Epidermal melanocyte (primary cell): ENCODE measurements at regions not wholly inside any gene's neighbourhood (a gene's known extent, or its start where the extent isn't known, plus 50 kb on each side); places are given as distances from the start of the nearest gene placed in this dataset.
"Not testable (repeated sequence)": the region's sequence is repeated elsewhere in the genome, so short reads cannot be mapped to it uniquely, and the experiment has no call there.

Source experiments
- DNase-seq: peaks from one replicate; pipeline ENCODE4 v3.0.0; 2011; ENCODE audit warnings: low spot score; ENCODE audit not compliant: insufficient read length

DNA sequence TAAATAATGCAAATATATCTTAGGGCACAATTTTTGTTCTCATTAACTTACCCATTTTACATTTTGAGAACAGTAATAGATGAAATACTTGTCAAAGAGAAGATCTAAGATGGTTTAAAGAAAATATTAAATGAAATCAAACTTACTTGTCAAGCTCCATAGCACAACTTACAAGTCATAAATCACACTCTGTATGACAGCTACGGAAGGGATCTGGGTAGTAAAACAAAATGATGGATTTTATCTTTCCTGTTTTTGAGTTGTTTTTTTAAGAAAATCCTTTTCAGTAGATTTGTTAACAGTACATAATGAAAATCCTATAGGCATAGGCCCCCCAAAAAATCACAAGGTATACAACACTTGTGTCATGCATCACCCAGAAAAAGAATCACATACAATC, 84.4 kb upstream of the ANTXRL start:
- DNase-seq, result not testable (repeated sequence)

DNA sequence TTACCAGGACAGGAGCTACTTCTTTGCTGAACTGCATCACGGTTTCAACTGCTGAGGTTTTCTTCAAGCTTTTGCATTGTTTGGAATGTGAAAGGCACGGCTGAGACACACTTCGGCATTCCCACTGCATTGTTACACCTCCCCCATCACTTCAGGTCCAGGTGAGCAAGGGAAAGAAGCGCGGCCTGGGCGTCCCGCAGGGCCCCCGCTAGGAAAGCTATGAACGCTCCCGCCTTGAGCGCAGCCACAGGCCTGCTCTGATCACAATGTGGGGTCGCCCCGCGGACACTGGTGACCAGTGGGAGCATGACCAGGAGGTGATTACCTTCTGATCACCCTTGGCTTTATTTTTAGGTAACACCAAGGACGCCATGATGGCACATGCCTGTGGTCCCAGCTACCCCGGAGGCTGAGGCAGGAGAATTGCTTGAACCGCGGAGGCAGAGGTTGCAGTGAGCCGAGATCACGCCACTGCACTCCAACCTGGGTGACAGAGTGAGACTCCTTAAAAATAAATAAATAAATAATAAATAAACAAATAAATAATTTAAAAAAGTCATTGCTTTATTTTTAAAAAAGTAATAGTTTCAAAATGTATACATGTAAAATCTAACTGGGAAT, 82.2 kb upstream of the ANTXRL start:
- not testable (repeated sequence) for DNase-seq

DNA sequence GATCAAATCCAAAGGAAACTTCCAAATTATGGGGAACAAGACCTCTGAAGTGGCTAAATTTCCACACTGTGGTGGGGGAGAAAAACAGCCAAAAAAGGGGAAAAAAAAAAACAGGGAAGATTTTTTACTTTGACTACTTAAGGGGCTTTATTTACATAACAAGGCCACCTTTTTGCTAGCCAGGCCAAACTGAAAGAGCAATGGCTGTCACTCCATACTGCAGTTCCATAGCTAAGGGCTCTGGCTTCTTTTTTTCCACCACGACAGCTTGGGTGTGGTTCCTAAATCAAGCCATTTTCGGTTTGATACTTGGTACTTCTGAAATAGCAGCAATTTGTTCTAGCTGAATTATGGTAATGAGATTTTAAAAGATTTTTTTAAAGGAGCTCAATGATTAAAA, 76.4 kb upstream of the ANTXRL start:
- not testable (repeated sequence) for DNase-seq

DNA sequence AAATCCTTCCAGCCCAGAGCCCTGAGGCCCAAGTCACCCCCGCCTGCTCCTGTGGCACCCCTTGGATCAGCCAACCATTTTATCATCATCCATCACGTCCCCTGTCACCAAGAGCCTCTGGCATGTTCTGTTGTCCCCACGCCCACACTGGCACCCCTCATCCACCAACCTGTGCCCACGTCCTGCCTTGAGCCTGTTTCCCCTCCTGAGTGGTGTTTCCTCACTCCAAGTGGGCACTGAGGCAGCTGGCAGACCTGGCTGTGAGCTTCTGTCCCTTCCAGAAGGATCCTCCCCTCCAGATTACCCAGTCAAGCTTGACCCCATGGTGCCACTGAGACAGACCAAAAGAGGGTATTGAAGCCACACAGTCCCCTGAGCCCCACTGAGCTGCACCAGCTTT, 71.4 kb upstream of the ANTXRL start:
- no peak for DNase-seq

DNA sequence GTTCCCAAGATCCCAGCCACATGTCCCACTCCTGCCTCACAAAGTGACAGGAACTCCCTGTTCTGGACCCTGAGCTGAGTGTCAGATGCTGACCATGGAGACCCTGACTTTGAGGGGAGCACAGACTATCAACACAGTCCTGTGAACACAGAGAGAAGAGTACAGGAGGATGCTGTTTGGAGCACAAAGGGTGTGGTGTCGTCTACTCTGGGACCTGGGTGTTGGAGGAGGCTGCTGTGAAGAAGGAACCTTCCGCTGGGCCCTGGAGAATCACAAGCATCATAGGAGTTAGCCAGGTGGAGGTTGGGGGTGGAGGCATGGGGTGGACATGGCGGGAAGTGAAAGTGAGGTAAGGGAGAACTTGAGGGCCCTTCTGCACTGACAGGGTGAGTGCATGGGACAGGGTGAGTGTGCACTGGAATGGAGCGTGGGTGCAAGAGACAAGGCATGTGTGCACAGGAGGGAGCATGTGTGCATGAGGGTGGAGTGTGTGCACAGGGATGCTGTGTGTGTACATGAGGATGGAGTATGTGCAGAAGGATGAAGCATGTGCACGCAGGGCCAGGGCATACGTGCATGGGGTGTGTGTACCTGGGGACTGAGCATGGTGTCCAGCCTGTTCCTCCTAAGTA, 70.7 kb upstream of the ANTXRL start:
- DNase-seq, result no peak

DNA sequence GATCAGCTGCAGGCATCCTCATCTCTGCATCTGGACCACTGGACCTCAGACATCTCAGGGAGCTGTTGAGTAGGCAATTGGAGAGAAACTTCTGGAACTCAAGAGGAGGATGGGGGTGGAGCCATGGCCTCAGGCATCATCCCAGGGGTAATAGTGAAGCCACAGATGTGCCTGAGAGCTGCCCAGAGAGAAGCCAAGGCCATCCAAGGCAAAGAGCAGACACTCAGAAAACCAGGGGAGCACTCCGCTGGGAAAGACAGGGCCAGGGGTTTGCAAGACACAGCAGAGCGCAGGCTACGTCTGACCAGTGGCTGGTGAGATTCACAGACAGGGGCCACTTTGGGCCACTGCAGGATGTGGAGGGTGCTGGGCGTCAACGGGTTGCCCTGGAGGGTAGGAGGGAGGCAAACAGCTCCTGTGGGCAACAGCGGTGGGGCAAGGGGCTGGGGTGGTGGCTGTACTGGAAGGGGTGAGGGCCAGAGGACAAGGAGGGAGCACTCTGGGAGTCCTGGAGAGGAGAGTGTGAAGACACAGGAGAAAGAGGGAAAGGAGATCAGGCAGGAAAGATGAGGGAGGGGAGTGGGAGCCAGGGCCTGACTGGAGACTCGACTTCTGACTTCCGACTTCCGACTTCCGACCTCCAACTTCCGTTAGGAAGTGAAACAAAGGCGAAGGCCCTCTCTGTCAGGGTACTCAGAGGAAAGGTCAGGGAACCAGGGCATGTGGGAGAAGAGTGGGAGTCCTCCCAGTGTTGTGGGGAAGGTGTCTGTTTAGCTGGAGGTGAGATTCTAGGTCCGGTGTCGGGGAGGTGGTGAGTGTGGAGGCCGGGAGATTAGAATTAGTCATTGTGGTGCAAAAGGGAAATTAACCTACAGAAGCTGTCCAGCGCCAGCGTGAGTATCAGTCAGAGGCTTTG, 69.7 kb upstream of the ANTXRL start:
- no peak for DNase-seq

DNA sequence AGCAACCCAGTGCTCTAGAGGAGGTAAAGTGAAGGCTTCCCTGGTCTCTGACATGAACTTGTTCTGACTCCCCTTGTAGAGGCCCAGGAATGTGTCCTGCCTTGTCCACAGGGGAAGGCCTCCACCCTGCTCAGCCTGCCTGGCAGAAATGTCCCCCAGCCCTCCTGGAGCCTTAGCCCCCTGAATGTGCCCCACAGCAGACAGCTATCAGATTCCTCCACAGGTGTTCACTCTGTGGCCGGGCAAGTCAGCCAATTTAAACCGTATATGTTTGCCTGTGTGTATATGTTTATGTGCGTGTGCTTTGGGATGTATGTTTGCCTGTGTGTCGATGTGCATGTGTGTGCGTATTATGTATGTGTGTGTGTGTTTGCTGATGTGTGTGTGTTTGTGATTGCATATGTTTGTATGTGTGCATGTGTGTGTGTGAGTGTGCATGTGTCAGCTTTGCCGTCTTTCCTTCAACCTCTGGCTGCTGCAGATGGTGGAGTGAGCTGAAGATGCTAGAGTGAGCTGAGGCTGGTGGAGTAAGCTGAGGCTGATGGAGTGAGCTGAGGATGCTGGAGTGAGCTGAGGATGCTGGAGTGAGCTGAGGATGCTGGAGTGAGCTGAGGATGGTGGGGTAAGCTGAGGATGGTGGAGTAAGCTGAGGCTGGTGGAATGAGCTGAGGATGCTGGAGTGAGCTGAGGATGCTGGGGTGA, 68.9 kb upstream of the ANTXRL start:
- DNase-seq, result no peak

DNA sequence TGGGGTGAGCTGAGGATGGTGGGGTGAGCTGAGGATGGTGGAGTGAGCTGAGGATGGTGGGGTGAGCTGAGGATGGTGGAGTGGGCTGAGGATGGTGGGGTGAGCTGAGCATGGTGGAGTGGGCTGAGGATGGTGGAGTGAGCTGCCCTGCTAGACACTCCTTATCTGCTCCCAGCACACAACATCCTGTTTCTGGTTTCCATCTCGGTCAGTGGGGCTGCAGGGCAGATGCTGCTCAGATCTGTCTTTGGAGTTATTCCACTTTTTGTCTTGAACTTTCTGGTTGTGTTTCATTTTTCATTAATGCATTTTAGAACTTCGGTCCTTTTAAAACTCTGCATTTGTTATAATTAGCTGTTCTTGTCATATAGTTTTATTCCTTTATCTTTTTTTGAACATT, 67.9 kb upstream of the ANTXRL start:
- no peak for DNase-seq

DNA sequence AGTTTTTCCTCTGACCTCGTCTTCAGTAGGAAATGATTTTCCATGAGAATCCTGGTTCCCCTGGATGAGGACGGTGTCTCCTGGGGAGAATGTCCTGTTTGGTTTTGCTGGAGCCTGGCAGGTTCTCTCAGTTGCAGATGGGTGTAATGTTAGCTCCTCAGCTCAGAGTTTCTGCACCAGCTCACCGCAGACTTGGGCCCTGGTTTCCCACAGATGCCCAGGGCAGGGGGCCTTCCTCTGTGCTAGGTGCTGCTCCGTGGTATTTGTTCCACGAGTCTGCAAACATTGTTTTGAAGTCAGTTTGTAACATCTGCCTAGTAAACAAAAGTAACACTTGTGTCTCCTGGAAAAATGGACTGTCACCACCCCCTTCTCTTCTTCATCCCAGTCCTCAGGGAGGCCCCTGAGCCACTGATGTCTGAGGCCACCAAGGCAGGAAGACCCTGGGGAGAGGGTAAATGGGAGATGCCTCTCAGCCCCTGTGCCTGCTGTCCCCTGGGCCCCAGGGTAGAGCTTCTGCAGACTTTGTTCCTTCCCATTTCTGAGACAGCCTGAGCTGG, 67.3 kb upstream of the ANTXRL start:
- DNase-seq, result not testable (repeated sequence)

DNA sequence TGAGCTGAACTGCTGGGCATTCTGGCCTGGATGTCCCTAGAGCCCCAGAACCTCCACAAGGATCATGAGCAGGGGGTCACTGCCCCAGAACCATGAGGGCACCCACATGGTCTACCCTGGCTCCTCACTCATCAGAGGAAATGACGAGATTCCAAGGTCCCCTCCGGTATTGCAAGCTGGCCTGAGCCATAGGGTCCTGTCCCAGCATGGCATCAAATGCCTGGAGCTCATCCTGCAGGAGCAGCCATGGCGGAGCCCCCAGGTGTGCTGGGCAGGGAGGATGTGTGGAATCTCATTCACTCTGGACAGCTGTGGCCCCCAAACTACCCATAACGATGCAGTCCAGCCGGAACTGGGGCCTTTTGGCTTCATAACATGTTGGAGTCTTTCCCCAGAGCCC, 66.6 kb upstream of the ANTXRL start:
- DNase-seq, result no peak

DNA sequence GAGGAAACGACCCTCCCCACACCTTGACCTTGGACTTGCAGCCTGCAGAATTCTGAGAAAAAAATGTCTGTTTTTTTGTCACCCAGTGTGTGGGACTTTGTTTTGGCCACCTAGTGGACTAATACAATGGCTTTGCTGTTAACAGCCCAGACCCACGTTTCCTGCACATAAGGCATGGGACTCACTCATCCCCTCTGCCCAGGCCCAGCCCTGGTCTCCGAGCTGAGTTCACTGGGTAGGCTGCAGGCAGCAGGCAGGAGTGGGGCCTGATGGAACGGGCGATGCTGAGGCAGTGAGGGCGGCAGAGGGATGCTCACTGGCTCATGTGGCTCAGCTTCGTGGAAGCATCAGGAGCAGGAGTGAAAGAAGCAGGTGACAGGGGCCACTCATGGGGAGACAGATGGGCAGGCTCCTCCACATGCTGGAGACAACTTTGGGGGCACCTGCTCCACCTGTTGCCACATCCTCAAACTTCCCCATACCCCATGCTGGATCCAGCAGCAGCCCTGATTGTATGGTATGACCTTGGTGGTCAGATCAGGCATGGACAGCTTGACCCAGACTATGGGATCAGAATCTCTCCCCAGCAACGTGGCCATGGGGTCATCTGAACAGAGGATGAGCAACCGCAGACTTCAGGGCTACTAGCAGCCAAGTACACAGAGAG, 65.8 kb upstream of the ANTXRL start:
- no peak for DNase-seq

DNA sequence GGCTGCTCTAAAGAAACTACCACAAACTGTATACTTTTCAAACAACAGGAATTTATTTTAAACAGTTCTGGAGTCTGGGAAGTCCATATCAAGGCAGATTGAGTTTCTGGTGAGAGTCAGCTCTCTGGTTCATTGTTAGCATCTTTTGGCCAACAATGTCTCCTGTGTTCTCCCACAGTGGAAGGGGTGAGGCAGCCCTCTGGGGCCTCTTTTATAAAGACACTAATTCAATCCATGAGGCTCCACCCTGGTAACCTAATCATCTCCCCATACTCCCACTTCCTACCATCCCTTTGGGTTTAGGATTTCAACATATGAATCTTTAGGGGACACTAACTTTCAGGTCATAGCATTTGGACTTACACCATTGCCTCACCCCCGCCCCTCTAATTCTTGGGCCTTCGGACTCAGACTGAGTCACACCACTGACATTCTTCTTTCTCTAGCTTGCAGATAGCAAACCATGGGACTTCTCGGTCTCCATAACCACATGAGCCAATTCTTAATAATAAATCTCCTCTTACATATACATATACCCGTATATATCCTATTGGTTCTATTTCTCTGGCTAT, 64.3 kb upstream of the ANTXRL start:
- DNase-seq, result no peak

DNA sequence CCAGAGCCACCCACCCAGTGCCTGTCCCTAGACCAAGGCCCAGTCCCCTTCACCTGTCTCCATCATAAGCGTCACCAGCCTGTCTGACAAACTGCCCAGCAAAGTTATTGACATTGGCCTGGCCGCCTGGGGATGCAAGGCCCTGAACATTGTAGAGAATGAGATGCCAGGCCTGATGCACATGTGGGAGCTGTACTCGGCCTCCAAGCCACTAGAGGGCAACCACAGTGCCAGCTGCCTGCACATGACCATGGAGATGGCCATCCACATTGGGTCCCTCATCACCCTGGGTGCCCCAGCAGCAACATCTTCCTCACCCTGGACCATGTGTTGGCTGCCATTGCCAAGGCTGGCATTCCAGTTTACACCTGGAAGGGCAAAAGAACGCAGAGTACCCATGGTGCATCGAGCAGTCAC, 63.7 kb upstream of the ANTXRL start:
- DNase-seq, result no peak

DNA sequence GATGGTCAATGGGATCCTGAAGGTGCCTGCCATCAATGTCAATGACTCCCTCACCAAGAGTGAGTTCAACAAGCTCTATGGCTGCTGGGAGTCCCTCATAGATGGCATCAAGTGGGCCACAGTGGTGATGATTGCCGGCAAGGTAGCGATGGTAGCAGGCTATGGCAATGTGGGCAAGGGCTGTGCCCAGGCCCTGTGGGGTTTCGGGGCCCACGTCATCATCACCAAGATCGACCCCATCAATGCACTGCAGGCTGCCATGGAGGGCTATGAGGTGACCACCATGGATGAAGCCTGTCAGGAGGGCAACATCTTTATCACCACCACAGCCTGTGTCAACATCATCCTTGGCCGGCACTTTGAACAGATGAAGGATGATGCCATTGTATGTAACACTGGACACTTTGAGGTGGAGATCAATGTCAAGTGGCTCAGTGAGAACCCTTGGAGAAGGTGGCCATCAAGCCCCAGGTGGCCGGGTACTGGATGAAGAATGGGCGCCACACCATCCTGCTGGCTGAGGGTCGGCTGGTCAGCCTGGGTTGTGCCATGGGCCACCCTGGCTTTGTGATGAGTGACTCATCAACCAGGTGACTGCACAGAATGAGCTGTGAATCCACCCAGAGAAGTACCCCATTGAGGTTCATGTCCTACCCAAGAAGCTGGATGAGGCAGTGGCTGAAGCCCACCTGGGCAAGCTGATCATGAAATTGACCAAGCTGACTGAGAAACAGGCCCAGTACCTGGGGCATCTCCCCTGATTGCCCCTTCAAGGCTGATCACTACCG, 63.0 kb upstream of the ANTXRL start:
- DNase-seq, result no peak

DNA sequence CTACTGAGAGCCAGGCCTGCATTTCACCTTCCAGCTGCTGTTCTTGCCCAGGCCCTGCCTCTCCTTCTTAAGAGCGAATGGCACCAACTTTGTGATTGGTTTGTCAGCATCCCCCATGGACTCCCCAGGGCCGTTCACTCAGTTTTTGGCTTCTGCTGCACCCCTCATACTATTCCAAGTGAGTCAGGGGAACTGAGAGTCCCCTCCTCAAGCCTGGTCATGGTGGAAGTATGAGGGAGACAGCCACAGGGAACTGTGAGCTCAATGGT, 62.4 kb upstream of the ANTXRL start:
- no peak for DNase-seq

DNA sequence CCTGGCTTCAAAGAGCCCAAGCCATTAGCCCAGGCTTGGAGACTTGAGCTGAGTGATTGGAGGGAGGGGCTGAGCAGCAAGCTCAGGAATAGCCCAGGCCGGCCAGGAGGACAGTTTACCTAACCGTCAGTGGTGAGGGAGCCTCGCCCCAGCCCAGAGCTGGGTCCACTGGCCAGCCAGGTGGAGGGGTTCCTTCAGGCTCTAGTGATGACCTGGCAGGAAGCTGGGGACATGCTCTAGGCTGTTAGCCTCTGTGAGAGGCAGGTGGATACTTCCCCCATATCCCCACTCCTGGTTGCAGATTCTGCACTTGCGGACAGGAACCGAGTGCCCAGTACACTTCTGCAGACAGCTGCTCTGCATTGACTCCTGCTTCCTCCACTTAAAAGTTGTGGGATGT, 61.2 kb upstream of the ANTXRL start:
- DNase-seq, result no peak

DNA sequence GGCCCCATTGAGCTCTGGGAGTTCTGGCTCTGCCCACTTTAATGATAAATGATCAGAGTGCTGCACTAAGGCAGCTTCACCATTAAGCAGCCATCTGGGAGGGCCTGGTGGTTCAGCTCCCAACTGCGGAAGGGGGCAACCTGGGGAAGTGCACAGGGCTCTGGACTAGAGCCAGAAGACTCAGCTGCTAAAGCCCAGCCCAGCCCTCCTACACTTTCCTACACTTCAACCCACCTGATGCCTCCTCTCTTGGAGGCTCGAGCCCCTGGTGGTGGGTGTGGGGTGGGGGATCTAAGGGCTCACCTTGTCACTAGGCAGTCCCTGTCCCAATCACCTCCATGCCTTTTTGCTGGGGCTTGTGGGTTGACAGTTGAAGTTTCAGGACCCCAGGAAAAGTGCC, 60.6 kb upstream of the ANTXRL start:
- DNase-seq, result no peak

DNA sequence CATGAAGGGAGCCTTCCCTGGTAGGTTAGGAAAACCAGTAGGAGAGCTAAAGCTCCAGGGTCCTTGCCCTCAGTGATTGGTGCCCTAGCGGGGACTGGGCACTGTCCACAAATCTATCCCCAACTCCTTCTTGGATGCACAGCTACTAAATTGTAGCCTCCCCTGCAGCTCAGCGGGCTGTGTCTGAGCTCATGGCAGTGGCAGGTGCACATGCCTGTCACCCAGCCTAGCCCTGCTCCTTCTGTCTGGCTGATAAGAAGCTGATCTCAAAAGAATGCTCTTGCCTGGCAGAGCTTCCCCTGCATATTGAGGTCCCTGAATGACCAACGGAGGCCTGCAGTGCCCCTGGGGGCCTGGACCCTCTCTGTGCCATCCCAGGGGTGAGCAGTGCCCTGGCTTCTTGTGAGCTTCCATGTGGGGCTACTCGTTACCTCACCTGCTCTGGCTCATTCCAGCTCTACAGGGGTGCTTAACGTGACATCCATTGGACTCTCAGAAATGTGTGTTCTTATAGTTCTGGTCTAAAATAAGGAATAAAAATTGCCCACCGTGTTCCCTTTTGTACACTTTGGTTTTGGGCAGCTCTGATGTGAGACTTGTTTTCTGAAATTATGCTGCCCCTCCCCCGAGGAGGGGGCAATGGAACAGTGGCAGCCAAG, 59.8 kb upstream of the ANTXRL start:
- no peak for DNase-seq

DNA sequence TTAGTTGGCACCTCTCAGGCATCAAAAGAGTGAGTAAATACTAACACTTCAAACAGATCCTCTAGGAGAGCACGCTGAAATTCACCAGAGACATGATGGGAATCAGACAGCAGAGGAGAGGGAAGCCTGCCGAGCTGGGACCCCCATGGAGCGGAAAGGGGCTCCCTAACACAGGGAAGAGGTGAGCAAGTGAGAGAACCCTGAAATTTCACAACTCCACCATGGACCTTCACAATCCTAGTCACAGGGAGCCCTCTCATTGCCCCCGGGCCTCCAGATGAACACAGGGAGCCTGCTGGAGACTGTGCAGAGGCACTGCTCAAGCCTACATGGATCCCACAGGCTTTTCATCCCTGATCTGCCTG, 59.2 kb upstream of the ANTXRL start:
- no peak for DNase-seq
